Astrocyte (in vitro differentiated cells and primary cell): ENCODE measurements at regions not wholly inside any gene's neighbourhood (a gene's known extent, or its start where the extent isn't known, plus 50 kb on each side); places are given as distances from the start of the nearest gene placed in this dataset.

Experiments used
- DNase-seq: peaks from one replicate; pipeline ENCODE4 v3.0.0-alpha.2; 2010; ENCODE audit warnings: low read depth
- FAIRE-seq: peaks from 2 replicates; lab custom pipeline; 2011; peaks lifted over from hg19 to GRCh38; lab: Jason Lieb, UNC
- H2AFZ ChIP-seq: 2 replicates; pipeline ENCODE4 v1.6.0; 2012; ENCODE audit warnings: low read depth, low read length, inconsistent platforms
- H3K27ac ChIP-seq: 2 replicates; pipeline ENCODE4 v1.5.1; 2011; ENCODE audit warnings: low read depth, low read length, inconsistent platforms
- H3K27me3 ChIP-seq: 2 replicates; pipeline ENCODE4 v1.6.0; 2011; ENCODE audit warnings: low read length, inconsistent platforms; ENCODE audit not compliant: insufficient read depth
- H3K36me3 ChIP-seq: 2 replicates; pipeline ENCODE4 v1.5.1; 2011; ENCODE audit warnings: low read length, inconsistent platforms; ENCODE audit not compliant: insufficient read depth
- H3K4me1 ChIP-seq: 2 replicates; pipeline ENCODE4 v1.5.1; 2011; ENCODE audit warnings: low read length, inconsistent platforms; ENCODE audit not compliant: insufficient read depth
- H3K4me2 ChIP-seq: 2 replicates; pipeline ENCODE4 v1.6.0; 2012; ENCODE audit warnings: low read length, inconsistent platforms
- H3K4me3 ChIP-seq: 2 replicates; pipeline ENCODE4 v1.5.1; 2011; ENCODE audit warnings: low read depth, mild to moderate bottlenecking, low read length, inconsistent platforms; ENCODE audit not compliant: insufficient read depth
- H3K79me2 ChIP-seq: 2 replicates; pipeline ENCODE4 v1.6.0; 2012; ENCODE audit warnings: mild to moderate bottlenecking, low read length, inconsistent platforms; ENCODE audit not compliant: insufficient read depth
- H3K9ac ChIP-seq: 2 replicates; pipeline ENCODE4 v1.6.0; 2012; ENCODE audit warnings: mild to moderate bottlenecking, low read length, inconsistent platforms
- H3K9me3 ChIP-seq: 2 replicates; pipeline ENCODE4 v1.5.1; 2012; ENCODE audit warnings: low read depth, mild to moderate bottlenecking, low read length, inconsistent platforms; ENCODE audit not compliant: insufficient read depth
- H4K20me1 ChIP-seq: 2 replicates; pipeline ENCODE4 v1.6.0; 2012; ENCODE audit warnings: low read length, inconsistent platforms; ENCODE audit not compliant: insufficient read depth
- H3K27ac Mint-ChIP-seq: one replicate; pipeline ENCODE4 v1.8.0; 2021; ENCODE audit warnings: mild to moderate bottlenecking, mixed read lengths; ENCODE audit not compliant: unreplicated experiment
- H3K27me3 Mint-ChIP-seq: one replicate; pipeline ENCODE4 v1.8.0; 2021; ENCODE audit warnings: low read depth, mixed read lengths; ENCODE audit not compliant: unreplicated experiment
- H3K36me3 Mint-ChIP-seq: one replicate; pipeline ENCODE4 v1.8.0; 2021; ENCODE audit warnings: low read depth, mixed read lengths; ENCODE audit not compliant: unreplicated experiment
- H3K4me1 Mint-ChIP-seq: one replicate; pipeline ENCODE4 v1.8.0; 2021; ENCODE audit warnings: low read depth, mixed read lengths; ENCODE audit not compliant: unreplicated experiment
- H3K4me3 Mint-ChIP-seq: one replicate; pipeline ENCODE4 v1.8.0; 2021; ENCODE audit warnings: mild to moderate bottlenecking, moderate library complexity, mixed read lengths; ENCODE audit not compliant: unreplicated experiment
- H3K9me3 Mint-ChIP-seq: one replicate; pipeline ENCODE4 v1.8.0; 2021; ENCODE audit warnings: mild to moderate bottlenecking, mixed read lengths; ENCODE audit not compliant: unreplicated experiment
- CTCF ChIP-seq: IDR thresholded peaks from 2 replicates; pipeline ENCODE4 v1.5.1; 2011; ENCODE audit warnings: low read depth, mild to moderate bottlenecking, inconsistent platforms, low read length, moderate library complexity; ENCODE audit not compliant: insufficient read depth
- EZH2 ChIP-seq: IDR thresholded peaks from 2 replicates; pipeline ENCODE4 v1.6.1; 2012; ENCODE audit warnings: mild to moderate bottlenecking, low read length, inconsistent platforms; ENCODE audit not compliant: insufficient read depth

GRCh38 chr7:442457-442856, 77.2 kb downstream of the PDGFA start:
- Histone ChIP-seq H3K4me3 (no peak overlapping the region), H3K9ac (no peak overlapping the region), H2AFZ (no peak overlapping the region), H4K20me1 (no peaks in the 10 kb centered on the region), H3K4me2 (no peak overlapping the region), H3K27me3 (peaks cover under 1% of the 10 kb centered on the region), H3K36me3 (no peaks in the 10 kb centered on the region), H3K9me3 (peaks cover 4% of the 10 kb centered on the region), H3K4me1 (no peaks in the 10 kb centered on the region), H3K79me2 (no peaks in the 10 kb centered on the region), H3K27ac (no peak overlapping the region)
- H3K36me3 Mint-ChIP-seq = no peaks in the 10 kb centered on the region
- no peak overlapping the region for H3K27ac Mint-ChIP-seq
- FAIRE-seq = no peak
- no peaks in the 10 kb centered on the region for H3K9me3 Mint-ChIP-seq
- no peaks in the 10 kb centered on the region for H3K4me1 Mint-ChIP-seq
- peaks cover 22% of the 10 kb centered on the region for H3K27me3 Mint-ChIP-seq
- no peak overlapping the region for H3K4me3 Mint-ChIP-seq
- no peak for DNase-seq
- TF ChIP-seq CTCF (no peak), EZH2 (no peak)

- Histone ChIP-seq H4K20me1 (no peaks in the 10 kb centered on the region), H3K9ac (no peak overlapping the region), H3K79me2 (no peaks in the 10 kb centered on the region), H3K4me3 (no peak overlapping the region), H3K27ac (no peak overlapping the region), H3K4me2 (no peak overlapping the region), H3K36me3 (no peaks in the 10 kb centered on the region), H3K9me3 (peaks cover 4% of the 10 kb centered on the region), H3K4me1 (no peaks in the 10 kb centered on the region), H2AFZ (no peak overlapping the region), H3K27me3 (no peaks in the 10 kb centered on the region)
- Mint-ChIP-seq H3K27me3 (peaks cover 22% of the 10 kb centered on the region), H3K9me3 (no peaks in the 10 kb centered on the region), H3K4me1 (no peaks in the 10 kb centered on the region), H3K4me3 (no peak overlapping the region), H3K27ac (no peak overlapping the region), H3K36me3 (no peaks in the 10 kb centered on the region)
- FAIRE-seq (no peak), DNase-seq (no peak)
- no peak for TF ChIP-seq EZH2
- TF ChIP-seq CTCF = no peak
These were observed 76.3 kb downstream of the PDGFA start for GRCh38 chr7:443279-443833.

DNA sequence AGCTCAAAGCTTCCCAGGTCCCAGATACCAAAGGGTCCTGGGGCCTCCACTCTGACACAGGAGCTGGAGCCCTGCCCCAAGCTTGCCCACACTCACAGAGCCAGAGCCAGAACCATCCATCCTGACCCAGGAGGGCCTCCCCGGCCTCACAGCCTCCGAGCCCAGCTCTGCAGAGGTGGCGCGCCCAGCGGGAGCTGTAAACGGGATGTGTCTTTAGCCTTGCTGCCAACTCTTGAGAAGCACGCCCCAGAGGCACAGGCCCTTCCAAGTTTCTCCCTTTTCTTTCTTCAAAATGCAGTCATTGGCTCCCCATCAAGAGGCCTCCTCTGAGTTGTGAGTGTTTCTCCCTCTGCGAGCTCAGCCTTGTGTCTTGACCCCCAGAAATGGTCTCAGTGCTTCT, 75.0 kb downstream of the PDGFA start:
- Mint-ChIP-seq H3K4me1 (no peaks in the 10 kb centered on the region), H3K4me3 (no peak overlapping the region), H3K27me3 (peaks cover 23% of the 10 kb centered on the region), H3K36me3 (no peaks in the 10 kb centered on the region), H3K27ac (no peak overlapping the region), H3K9me3 (no peaks in the 10 kb centered on the region)
- no peaks in the 10 kb centered on the region for H3K79me2 ChIP-seq
- FAIRE-seq = no peak
- no peaks in the 10 kb centered on the region for H3K4me1 ChIP-seq
- peaks cover 4% of the 10 kb centered on the region for H3K9me3 ChIP-seq
- H3K27ac ChIP-seq = no peak overlapping the region
- no peak overlapping the region for H3K4me3 ChIP-seq
- DNase-seq = no peak
- no peaks in the 10 kb centered on the region for H4K20me1 ChIP-seq
- TF ChIP-seq EZH2 = no peak
- TF ChIP-seq CTCF = no peak
- H3K9ac ChIP-seq = no peak overlapping the region
- H3K4me2 ChIP-seq = no peak overlapping the region
- H2AFZ ChIP-seq = no peak overlapping the region
- H3K27me3 ChIP-seq = no peaks in the 10 kb centered on the region
- no peaks in the 10 kb centered on the region for H3K36me3 ChIP-seq
